Germinal center (tissue), 1 donor: ENCODE measurements at regions not wholly inside any gene's neighbourhood (a gene's known extent, or its start where the extent isn't known, plus 50 kb on each side); places are given as distances from the start of the nearest gene placed in this dataset.

Source experiments
- DNase-seq: peaks from one replicate; pipeline ENCODE4 v3.0.0; 2012; ENCODE audit warnings: mixed read lengths, low spot score

DNA sequence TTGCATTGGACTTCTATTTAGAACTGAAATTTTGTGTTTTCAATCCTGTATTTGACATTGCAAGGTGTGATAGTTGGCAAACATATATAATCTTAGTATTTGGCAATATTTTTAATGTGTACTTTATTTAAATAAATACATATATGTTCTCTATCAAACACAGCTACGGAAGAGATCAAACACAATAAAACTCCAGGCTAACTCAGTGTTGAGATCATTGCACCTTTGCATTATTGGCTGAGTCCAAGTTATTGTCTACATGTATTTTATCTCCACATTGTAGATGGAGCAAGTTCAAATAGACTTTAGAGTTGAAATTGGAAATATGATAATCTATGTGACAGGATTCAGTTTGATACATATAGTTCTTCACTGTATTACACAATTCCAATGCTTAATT lies 176.7 kb downstream of the ST6GAL2 start:
- no peak for DNase-seq

DNA sequence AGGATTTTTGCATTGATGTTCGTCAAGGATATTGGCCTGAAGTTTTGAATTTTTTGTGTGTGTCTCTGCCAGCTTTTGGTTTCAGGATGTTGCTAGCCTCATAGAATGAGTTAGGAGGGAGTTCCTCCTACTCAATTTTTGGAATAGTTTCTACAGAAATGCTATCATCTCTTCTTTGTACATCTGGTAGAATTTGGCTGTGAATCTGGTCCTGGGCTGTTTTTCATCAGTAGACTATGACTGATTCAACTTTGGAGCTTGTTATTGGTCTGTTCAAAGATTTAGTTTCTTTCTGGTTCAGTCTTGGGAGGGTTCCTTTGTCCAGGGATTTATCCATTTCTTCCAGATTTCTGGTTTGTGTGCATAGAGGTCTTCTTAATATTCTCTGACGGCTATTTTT lies 166.7 kb downstream of the ST6GAL2 start:
- no peak for DNase-seq

DNA sequence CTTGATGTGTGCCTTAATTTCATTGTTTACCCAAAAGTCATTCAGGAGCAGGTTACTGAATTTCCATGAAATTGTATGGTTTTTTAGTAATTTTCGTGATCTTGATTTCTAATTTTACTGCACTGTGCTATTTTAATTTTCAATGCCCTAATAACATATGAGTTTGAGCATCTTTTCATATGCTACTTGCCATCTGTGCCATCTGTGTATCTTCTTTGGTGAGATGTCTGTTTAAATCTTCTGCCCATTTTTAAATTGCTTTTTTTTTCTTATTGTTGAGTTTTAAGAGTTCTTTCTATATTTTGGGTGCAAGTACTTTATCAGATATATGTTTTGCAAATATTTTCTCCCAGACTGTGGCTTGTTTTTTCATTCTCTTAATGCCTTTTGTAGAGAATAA lies 165.9 kb downstream of the ST6GAL2 start:
- DNase-seq, result no peak

DNA sequence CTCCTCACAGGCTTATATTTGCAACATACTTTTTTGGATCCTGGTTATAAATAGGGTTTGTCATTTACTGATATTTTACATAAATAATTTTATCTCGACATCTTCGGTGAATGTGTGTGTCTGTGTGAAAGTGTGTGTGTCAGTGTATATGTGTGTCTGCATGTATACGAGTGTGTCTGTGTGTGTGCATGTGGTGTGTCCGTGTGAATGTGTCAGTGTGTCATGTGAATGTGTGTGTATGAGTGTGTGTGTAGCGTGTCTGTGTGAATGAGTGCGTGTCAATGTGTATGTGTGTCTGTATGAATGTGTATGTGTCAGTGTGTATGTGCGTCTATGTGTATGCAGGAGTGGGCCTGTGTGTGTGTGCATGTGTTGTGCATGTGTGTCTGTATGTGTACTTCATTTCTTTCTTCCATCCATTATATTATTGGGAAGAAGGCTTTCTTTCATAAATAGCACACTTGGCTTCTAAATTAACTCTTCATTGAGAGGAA lies 161.6 kb downstream of the ST6GAL2 start:
- no peak for DNase-seq

DNA sequence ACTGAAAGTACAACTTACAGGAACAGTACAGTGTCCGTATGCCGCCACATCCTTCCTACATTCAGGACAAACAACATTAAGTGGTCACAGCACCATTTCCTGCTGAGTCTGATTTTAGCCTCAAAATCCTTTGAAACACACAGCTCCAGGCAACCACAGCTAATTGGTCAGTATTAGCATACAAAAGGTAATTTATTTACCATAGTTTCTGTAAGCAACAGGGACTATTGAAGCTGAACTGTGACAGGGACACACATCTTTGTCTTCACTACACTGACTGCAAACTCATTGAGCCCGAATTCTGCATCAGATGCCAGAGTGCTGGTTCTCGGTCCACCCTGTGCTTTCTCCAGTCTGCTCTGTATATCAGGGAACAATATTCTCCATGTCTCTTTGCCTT lies 151.8 kb downstream of the ST6GAL2 start:
- DNase-seq, result no peak

DNA sequence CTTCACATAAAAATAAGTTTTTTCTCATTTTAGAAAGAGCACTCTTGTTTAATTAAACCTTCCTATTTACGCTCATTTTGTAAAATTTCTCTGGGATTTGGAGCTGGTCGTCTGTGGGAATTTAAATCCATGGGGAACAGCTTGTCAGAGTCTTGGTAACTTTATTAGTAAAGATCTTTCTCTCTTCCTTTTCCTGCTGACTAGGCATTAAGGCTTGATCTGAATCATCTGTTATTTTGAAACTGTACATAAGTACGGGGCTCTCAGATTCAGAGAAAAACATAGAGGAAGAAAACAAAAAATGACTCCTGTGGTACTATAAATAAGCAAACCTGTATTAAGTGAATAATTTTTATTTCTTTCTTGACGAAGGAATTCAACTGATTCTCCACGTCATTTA lies 150.2 kb downstream of the ST6GAL2 start:
- no peak for DNase-seq

DNA sequence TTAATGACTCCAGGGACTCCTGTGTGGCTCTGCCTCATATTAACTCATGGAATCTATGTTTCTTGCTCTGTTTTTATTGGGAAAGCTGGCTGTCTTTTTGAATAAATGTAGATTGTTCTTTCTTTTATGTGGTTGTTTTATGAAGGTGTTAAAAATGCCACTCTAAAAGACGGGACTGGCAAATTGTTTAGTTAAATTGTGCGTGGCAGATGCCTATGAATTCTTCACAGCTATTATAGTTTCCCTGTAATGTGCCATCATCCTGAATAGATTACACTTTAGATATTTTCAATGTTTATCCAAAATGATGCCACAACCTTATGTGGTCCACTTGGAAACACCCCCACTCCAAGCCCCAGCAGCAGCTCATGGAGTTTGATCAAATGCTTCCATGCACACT lies 149.7 kb downstream of the ST6GAL2 start:
- no peak for DNase-seq

DNA sequence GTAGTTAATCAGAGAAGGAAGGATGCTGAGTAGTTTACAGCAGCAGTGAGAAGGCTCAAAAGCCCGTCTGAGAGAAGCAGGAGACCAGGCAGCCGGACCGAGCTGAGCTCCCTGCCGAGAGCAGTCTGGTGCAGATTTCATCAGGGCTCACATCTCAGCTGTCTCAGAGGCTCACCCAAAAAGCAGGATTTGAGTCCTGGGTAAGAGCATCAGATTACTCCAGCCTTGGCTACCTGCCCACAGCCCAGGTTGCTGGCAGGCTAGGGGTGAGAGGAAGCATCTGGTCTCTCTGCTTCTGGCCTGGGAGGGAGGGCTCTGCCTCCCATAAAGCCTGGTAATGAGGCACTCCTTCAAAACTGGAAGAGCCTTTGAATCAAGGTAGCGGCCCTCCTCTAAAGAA lies 140.5 kb downstream of the ST6GAL2 start:
- DNase-seq, result no peak

DNA sequence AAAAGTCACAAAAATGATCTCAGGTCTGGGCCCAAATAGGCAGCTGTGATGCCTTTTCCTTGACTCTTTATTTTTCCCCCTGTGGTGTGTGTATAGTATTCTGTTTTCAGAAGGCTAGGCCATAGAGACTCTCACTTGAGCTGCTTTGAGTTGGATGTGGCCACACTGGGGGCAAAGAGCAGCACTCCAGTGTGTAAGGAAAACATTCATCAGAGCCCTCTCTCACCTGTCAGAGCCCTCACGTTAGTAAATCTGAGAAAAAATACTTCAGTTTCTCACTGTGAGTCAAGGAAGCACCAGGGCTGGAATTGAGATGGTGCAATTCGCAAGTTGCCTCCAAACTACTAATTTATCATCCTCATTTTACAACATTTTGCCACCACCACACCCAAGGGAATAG lies 136.1 kb downstream of the ST6GAL2 start:
- DNase-seq, result no peak
